HepG2 (cell line): ENCODE measurements at regions not wholly inside any gene's neighbourhood (a gene's known extent, or its start where the extent isn't known, plus 50 kb on each side); places are given as distances from the start of the nearest gene placed in this dataset.

ENCODE experiments used
- ATAC-seq: fragments of 200-7000 bp; cut with Tn5 transposase; 3 replicates; pipeline ENCODE4 v1.9.1; 2020; ENCODE audit warnings: mild to moderate bottlenecking, moderate library complexity
- BruUV-seq: library from RNA; stranded (reverse); fragments of 400-500 nt; replicated peaks from 2 replicates; lab custom pipeline; 2021; lab: Mats Ljungman, UMichigan
- CTCF ChIA-PET: fragments of 300-600 bp; formaldehyde crosslinking; extraction: SDS; loops from one replicate; lab custom pipeline; 2021; ENCODE audit warnings: low total read pairs, inconsistent platforms, low intra/inter-chr PET ratio; lab: Yijun Ruan, JAX
- POLR2A ChIA-PET: fragments of 350-600 bp; sonication (Branson Sonifier 250); formaldehyde crosslinking; loops from one replicate; lab custom pipeline; 2020; ENCODE audit warnings: antibody characterized with exemption, inconsistent platforms; lab: Yijun Ruan, JAX
- DNase-seq: peaks from one replicate; pipeline ENCODE4 v3.0.0-alpha.2; 2015; ENCODE audit warnings: low spot score
- FAIRE-seq: peaks from 3 replicates; lab custom pipeline; 2011; peaks lifted over from hg19 to GRCh38; lab: Jason Lieb, UNC
- H2AFZ ChIP-seq: one replicate; pipeline ENCODE4 v1.6.1; 2011; ENCODE audit warnings: low read length, inconsistent platforms
- H3K27ac ChIP-seq: fragments of 300-600 bp; 3 replicates; pipeline ENCODE4 v1.8.0; 2011; ENCODE audit warnings: mixed run types, mild to moderate bottlenecking, mixed read lengths, low read length, inconsistent platforms; ENCODE audit not compliant: insufficient read depth; ENCODE audit errors: extremely low read length
- H3K27me3 ChIP-seq, 2 experiments: fragments of 200-600 bp in 1 of 2; 2 replicates in 1 of 2; 3 replicates in 1 of 2; pipeline versions ENCODE4 v1.6.0 to v1.8.0; 2011; ENCODE audit warnings: low read length in 2 of 2, mild to moderate bottlenecking in 2 of 2, moderate library complexity in 2 of 2, inconsistent platforms in 1 of 2; ENCODE audit not compliant: insufficient read depth in 2 of 2, control insufficient read depth in 1 of 2
- H3K36me3 ChIP-seq, 2 experiments: fragments of 200-600 bp in 1 of 2; replicated peaks in 1 of 2; 2 replicates in 1 of 2; 3 replicates in 1 of 2; pipeline versions ENCODE4 v1.5.1 to v1.8.0; 2011; ENCODE audit warnings: low read length in 2 of 2, inconsistent platforms in 1 of 2; ENCODE audit not compliant: insufficient read depth in 2 of 2, control insufficient read depth in 1 of 2
- H3K4me1 ChIP-seq: 2 replicates; pipeline ENCODE4 v1.5.1; 2012; ENCODE audit warnings: low read length, inconsistent platforms; ENCODE audit not compliant: insufficient read depth
- H3K4me2 ChIP-seq: 2 replicates; pipeline ENCODE4 v1.6.0; 2011; ENCODE audit warnings: low read depth, low read length, inconsistent platforms
- H3K4me3 ChIP-seq, 3 experiments: fragments of 200-600 bp in 1 of 3; sonication (generic), shearing (Covaris generic) in 1 of 3; replicated peaks in 1 of 3; 2 replicates each; pipeline ENCODE4 v1.5.1; 2011 to 2016; ENCODE audit warnings: low read length in 3 of 3, inconsistent platforms in 2 of 3, low read depth in 2 of 3, mild to moderate bottlenecking in 2 of 3, control low read depth in 1 of 3, mixed read lengths in 1 of 3; ENCODE audit not compliant: insufficient read depth in 1 of 3
- H3K79me2 ChIP-seq: one replicate; pipeline ENCODE4 v1.6.1; 2011; ENCODE audit warnings: low read length, inconsistent platforms; ENCODE audit not compliant: insufficient read depth
- H3K9ac ChIP-seq: 2 replicates; pipeline ENCODE4 v1.6.0; 2011; ENCODE audit warnings: mild to moderate bottlenecking, low read depth, low read length, inconsistent platforms; ENCODE audit not compliant: insufficient read depth
- H3K9me3 ChIP-seq: 2 replicates; pipeline ENCODE4 v1.5.1; 2012; ENCODE audit warnings: mild to moderate bottlenecking, low read length
- H4K20me1 ChIP-seq: 2 replicates; pipeline ENCODE4 v1.6.0; 2011; ENCODE audit warnings: inconsistent platforms, mild to moderate bottlenecking, low read length, moderate library complexity; ENCODE audit not compliant: insufficient read depth
- ATAD3A ChIP-seq: sonication (generic); formaldehyde crosslinking; IDR thresholded peaks from 2 replicates; pipeline ENCODE4 v1.4.0; 2020; ENCODE audit warnings: missing genetic modification reagents
- HINFP ChIP-seq: sonication (generic); formaldehyde crosslinking; IDR thresholded peaks from 2 replicates; pipeline ENCODE4 v1.4.0; 2020; ENCODE audit warnings: low read depth, mild to moderate bottlenecking, missing genetic modification reagents
- MZF1 ChIP-seq: sonication (generic); formaldehyde crosslinking; IDR thresholded peaks from 2 replicates; pipeline ENCODE4 v1.8.1; 2023; ENCODE audit warnings: mild to moderate bottlenecking, missing genetic modification reagents, borderline replicate concordance
- PCBP2 ChIP-seq: fragments of 200-400 bp; formaldehyde crosslinking; optimal IDR thresholded peaks from 2 replicates; pipeline ENCODE3; 2018; ENCODE audit warnings: low read length, low read depth; ENCODE audit not compliant: poor library complexity, severe bottlenecking
- TAF1 ChIP-seq: sonication (generic); formaldehyde crosslinking; IDR thresholded peaks from 2 replicates; pipeline ENCODE4 v1.4.0; 2020; ENCODE audit warnings: missing genetic modification reagents
- TERF1 ChIP-seq: sonication (generic); formaldehyde crosslinking; IDR thresholded peaks from 2 replicates; pipeline ENCODE4 v1.8.0; 2022; ENCODE audit warnings: mild to moderate bottlenecking, missing genetic modification reagents, moderate library complexity
- ZFP1 ChIP-seq: IDR thresholded peaks from 2 replicates; pipeline ENCODE4 v1.6.1; 2016
- ZNF792 ChIP-seq: IDR thresholded peaks from 2 replicates; pipeline ENCODE4 v1.6.1; 2016
- WGBS: methylation state at CpG from one replicate; pipeline ENCODE4 v1.1.6; 2017; ENCODE audit warnings: low lambda C conversion rate; 5-methylcytosine and 5-hydroxymethylcytosine counted together
- in situ Hi-C: cut with HindIII; loops from 2 replicates; pipeline ENCODE4 v1.10.0; 2017; ENCODE audit warnings: low pct_unique_long_range_greater_than_20kb; ENCODE audit not compliant: extremely low pct_ligation_motif_present
- intact Hi-C: fragments of 100-400 bp; cut with micrococcal nuclease; formaldehyde crosslinking; loops from one replicate; pipeline ENCODE4 v1.10.0; 2022; ENCODE audit not compliant: unreplicated experiment
- TF ChIP-seq, protein P1 (sequence below): sonication (generic); formaldehyde crosslinking; IDR thresholded peaks from 2 replicates; pipeline ENCODE4 v1.9.0; 2021; ENCODE audit warnings: missing genetic modification reagents, mild to moderate bottlenecking, borderline replicate concordance
- TF ChIP-seq, protein P2 (sequence below): sonication (generic); formaldehyde crosslinking; IDR thresholded peaks from 2 replicates; pipeline ENCODE4 v1.9.0; 2022; ENCODE audit warnings: missing genetic modification reagents, mild to moderate bottlenecking, borderline replicate concordance
- TF ChIP-seq, protein P3 (sequence below): sonication (generic); formaldehyde crosslinking; IDR thresholded peaks from 2 replicates; pipeline ENCODE4 v1.4.0; 2020; ENCODE audit warnings: missing genetic modification reagents, borderline replicate concordance

DNA sequence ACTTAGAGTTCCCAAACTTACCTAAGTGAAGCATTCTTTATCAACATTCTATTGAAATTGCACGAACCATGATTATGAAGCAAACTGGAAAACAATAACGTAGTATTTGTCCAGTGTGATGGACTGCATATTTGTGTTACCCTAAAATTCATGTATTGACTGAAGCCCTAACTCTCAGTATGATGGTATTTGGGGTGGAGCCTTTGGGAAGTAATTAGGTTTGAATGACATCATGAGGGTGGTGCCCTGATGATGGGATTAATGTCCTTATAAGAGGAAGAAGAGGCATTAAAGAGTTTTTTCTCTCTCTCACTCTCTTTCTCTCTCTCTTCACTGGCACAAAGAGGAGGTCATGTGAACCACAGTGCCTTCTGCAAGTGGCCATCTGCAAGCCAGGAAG, 365.4 kb upstream of the PTGER4 start:
- no peak for FAIRE-seq
- Histone ChIP-seq H3K9me3 (peaks cover 6% of the 10 kb centered on the region; the same call in 1 of the 2 replicates), H4K20me1 (no peaks in the 10 kb centered on the region), H3K4me1 (no peaks in the 10 kb centered on the region), H3K36me3 (no peaks in the 10 kb centered on the region), H3K27ac (no peak overlapping the region), H3K27me3 (no peaks in the 10 kb centered on the region), H2AFZ (no peak overlapping the region), H3K9ac (no peak overlapping the region), H3K4me2 (no peak overlapping the region), H3K4me3 (no peak overlapping the region), H3K79me2 (no peaks in the 10 kb centered on the region)
- in situ Hi-C loops (no loop called here), intact Hi-C loops (no loop called here)
- no TSS peak for BruUV-seq
- no peak for DNase-seq
- 2% methylated on average over 2 of the region's 2 CpGs for WGBS
- POLR2A ChIA-PET, result no interaction called here
- CTCF ChIA-PET, result no interaction called here
- TF ChIP-seq, protein P1, sequence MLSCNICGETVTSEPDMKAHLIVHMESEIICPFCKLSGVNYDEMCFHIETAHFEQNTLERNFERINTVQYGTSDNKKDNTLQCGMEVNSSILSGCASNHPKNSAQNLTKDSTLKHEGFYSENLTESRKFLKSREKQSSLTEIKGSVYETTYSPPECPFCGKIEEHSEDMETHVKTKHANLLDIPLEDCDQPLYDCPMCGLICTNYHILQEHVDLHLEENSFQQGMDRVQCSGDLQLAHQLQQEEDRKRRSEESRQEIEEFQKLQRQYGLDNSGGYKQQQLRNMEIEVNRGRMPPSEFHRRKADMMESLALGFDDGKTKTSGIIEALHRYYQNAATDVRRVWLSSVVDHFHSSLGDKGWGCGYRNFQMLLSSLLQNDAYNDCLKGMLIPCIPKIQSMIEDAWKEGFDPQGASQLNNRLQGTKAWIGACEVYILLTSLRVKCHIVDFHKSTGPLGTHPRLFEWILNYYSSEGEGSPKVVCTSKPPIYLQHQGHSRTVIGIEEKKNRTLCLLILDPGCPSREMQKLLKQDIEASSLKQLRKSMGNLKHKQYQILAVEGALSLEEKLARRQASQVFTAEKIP (CRISPR knock-in tag), result no peak
- TF ChIP-seq TAF1 (CRISPR knock-in tag) (no peak), HINFP (CRISPR knock-in tag) (no peak), PCBP2 (no peak), TERF1 (no peak), MZF1 (CRISPR knock-in tag) (no peak), ZNF792 (CRISPR knock-in tag) (no peak), ZFP1 (CRISPR knock-in tag) (no peak), ATAD3A (CRISPR knock-in tag) (no peak)
- TF ChIP-seq, protein P2, sequence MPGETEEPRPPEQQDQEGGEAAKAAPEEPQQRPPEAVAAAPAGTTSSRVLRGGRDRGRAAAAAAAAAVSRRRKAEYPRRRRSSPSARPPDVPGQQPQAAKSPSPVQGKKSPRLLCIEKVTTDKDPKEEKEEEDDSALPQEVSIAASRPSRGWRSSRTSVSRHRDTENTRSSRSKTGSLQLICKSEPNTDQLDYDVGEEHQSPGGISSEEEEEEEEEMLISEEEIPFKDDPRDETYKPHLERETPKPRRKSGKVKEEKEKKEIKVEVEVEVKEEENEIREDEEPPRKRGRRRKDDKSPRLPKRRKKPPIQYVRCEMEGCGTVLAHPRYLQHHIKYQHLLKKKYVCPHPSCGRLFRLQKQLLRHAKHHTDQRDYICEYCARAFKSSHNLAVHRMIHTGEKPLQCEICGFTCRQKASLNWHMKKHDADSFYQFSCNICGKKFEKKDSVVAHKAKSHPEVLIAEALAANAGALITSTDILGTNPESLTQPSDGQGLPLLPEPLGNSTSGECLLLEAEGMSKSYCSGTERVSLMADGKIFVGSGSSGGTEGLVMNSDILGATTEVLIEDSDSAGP (CRISPR knock-in tag), result no peak
- TF ChIP-seq, protein P3, sequence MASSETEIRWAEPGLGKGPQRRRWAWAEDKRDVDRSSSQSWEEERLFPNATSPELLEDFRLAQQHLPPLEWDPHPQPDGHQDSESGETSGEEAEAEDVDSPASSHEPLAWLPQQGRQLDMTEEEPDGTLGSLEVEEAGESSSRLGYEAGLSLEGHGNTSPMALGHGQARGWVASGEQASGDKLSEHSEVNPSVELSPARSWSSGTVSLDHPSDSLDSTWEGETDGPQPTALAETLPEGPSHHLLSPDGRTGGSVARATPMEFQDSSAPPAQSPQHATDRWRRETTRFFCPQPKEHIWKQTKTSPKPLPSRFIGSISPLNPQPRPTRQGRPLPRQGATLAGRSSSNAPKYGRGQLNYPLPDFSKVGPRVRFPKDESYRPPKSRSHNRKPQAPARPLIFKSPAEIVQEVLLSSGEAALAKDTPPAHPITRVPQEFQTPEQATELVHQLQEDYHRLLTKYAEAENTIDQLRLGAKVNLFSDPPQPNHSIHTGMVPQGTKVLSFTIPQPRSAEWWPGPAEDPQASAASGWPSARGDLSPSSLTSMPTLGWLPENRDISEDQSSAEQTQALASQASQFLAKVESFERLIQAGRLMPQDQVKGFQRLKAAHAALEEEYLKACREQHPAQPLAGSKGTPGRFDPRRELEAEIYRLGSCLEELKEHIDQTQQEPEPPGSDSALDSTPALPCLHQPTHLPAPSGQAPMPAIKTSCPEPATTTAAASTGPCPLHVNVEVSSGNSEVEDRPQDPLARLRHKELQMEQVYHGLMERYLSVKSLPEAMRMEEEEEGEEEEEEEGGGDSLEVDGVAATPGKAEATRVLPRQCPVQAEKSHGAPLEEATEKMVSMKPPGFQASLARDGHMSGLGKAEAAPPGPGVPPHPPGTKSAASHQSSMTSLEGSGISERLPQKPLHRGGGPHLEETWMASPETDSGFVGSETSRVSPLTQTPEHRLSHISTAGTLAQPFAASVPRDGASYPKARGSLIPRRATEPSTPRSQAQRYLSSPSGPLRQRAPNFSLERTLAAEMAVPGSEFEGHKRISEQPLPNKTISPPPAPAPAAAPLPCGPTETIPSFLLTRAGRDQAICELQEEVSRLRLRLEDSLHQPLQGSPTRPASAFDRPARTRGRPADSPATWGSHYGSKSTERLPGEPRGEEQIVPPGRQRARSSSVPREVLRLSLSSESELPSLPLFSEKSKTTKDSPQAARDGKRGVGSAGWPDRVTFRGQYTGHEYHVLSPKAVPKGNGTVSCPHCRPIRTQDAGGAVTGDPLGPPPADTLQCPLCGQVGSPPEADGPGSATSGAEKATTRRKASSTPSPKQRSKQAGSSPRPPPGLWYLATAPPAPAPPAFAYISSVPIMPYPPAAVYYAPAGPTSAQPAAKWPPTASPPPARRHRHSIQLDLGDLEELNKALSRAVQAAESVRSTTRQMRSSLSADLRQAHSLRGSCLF (CRISPR knock-in tag), result no peak
- no peak for ATAC-seq
